ENCODE measurements at regions not wholly inside any gene's neighbourhood (a gene's known extent, or its start where the extent isn't known, plus 50 kb on each side); places are given as distances from the start of the nearest gene placed in this dataset.

- DNase-seq, result peak in 1 of 56 donors; percentile 46
Measured at GRCh38 chr6:137271245-137272183, 52.3 kb upstream of the IFNGR1 start.

DNA sequence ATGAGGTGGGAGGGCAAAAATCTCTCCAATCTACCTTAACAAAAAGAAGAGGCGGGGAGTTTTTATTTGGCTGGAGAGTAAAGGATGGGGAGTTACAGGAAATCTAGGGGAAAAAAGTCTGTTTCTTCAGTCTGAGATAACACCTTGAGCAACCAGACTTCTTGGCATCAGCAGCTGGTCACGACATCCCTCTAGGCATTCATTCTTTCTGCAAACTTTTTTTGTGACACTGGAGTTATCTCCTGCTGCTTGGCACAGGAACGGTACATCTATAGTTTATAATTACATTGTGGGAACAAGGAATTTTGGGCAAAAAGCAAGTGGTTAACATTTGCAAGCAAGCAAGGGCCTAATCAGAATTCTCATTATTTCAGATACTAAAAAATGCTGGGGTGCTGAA lies 50.6 kb upstream of the IFNGR1 start:
- DNase-seq, result no peak

DNA sequence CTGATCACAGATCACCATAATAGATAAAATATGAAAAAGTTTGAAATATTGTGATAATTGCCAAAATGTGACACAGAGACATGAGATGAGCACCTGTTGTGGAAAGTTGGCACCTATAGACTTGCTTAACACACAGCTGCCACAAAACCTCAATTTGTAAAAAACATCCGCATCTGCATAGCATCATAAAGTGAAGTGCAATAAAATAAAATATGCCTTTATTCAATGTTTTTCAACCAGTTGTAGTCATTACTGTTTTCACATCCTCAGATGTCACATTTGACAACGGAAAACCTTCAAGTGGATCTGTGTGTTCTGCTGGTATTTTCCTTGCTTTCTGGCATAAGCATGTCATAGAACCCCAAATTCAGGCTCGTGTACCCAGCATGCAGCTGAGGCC lies 50.2 kb upstream of the IFNGR1 start:
- no peak for DNase-seq
